GM21619 (cell line): ENCODE measurements at regions not wholly inside any gene's neighbourhood (a gene's known extent, or its start where the extent isn't known, plus 50 kb on each side); places are given as distances from the start of the nearest gene placed in this dataset.

Experiments
- ATAC-seq: cut with Tn5 transposase; IDR thresholded peaks from one replicate; pipeline ENCODE4 v1.9.1; 2021; ENCODE audit not compliant: unreplicated experiment

DNA sequence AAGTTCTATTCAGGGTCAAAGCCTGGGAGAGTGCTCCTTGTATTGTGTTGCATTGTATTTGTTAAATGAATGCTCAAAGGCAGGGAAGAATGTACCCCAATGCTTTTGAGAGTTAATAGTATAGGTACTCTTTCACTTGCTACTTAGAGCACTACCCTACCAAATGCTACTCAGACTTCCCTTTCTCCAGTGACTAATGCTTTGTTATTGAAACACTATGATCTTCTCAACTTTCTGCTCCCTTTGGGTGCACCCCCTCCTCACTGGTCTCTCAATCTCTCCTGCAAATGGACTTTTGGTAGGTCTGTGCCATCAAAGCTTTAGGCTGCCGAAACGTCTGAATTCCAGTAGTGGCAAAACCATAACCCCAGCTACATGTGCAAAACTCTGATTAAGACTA is 177.7 kb upstream of the AHR start:
- ATAC-seq, result no peak

DNA sequence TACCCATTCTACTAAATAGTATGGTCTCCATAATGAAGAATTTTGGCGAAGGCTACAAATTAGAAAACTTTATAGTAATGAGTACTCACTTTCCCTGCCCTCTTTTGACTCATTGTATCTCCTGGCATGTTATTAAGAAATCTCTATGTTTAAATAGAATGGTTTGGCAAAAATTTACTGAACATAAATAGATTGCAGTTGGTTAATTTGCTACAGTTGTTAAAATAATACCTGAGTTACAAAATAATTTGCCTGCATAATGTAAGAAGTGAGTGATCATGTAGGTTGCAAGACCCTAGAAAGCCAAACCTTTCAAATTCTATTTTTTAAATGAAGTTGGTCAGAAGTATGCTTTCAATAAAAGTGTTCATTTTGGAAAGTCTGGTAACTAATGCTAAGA is 176.8 kb upstream of the AHR start:
- no peak for ATAC-seq

DNA sequence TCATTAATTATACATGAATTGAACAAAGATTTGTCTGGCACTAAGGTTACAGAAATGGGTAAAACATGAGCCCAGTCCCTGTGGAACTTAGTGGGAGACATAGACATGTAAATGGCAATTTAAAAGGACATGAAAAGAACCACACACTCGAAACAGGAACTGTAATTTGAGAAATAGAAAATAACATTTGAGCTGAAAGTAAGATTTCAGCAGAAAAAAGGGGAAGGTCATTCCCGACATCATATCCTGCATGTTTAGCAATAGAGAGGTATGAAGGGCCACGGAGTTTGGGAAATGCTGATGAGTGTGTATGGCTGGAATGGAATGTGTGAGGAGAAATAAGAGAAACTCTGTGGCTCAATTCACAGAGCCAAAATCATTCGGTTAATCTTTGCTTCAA is 175.4 kb upstream of the AHR start:
- ATAC-seq, result peak; percentile 35

DNA sequence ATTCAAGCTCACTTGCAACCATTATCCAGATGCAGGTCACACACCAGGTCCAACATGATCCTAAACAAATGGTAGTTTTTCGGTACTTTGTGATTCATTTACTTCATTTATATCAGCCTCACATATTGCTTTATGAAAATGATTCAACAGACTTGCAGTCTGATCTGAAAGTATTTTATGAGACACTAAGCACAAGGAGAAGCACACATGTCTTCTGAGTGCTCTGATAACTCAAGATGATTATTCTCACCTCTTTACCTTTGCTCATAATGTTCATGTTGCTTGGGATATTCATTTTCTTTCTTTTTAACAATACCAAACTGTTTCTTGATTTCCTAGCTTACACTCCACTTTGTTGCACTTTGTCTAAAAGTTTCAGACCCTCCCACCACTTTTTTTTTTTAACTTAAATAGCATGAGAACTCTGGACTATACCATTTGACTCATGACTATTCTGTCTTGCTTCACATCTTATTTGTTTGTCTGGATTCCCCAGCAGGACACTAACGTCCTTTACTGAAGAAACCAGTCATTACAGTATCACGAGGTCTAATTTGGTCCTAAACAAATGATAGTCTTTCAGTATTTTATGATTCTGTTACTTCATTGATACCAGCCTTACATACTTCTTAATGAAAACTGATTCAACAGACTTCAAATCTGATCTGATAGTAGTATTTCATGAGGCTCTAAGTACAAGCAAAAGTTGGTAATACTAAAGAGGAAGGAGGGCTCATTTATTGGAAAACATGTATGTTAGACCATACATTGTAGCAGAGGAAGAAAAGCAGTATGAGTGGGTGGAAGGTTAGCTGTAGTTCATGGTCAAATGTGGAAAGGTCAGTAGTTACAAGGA is 171.8 kb upstream of the AHR start:
- peak; percentile 77 for ATAC-seq

DNA sequence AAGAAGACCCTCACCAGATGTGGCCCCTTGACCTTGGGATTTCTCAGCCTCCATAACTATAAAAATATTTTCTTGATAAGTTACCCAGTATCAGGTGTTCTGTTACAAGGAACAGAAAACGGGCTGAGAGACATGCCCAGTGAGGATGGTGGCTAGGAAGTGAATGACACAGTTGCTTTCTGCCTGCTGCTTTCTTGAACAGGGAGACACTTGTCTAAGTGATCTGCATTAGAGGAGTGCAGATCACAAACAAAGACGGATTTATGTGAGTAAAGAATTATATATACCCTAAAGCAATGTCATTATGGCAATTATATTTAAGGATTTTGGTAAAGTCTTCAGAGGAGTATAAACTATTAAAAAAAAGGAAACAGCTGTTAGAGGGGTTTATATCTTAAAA is 169.2 kb upstream of the AHR start:
- no peak for ATAC-seq

DNA sequence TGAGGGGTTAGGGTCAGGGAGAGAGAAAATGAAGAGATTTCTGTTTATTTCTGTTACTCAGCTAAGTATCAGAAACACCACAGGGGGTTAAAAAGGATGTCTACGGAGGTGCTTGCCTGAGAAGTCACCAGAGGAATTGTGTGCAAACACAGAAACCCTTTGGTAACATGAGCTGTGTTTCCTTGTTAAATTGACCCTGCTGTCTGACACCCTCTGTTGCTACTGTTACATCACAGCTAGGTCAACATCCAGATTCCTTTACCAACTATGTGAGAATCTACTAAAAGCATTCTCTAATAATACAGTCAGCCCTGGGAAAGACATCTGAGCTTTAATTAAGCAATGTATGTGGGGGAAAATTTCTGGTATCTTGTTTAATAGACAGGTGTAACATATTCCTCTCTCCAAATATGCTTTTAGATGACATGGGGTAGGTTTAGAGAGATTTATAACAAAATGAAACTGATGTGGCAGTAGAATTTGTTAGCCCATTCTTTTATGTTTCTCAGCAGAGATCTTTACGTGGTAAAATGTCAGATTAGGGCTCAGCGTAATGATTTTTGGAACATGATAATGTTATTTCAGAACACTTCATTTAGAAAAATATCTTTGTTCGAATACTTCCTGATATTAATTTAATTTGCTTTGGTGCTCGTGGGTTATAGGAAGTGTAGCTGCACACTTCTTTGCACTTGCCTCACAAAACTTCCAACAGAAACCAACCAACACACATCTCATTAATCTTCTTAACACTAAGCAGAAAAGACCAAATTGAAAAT is 168.0 kb upstream of the AHR start:
- ATAC-seq, result no peak

DNA sequence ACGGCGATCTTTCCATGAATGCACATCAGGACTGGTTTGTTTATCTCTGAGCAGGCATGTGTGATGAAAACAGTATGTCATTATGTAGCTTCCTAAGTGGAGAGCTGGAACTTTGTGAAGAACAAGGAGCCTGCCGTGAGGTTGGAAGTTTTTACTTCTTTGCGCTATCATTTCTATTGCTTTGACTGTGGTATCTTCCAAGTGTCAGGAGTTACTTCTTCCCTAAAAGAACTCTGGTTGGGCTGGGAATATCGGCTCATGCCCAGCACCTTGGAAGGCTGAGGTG is 167.4 kb upstream of the AHR start:
- ATAC-seq, result no peak

DNA sequence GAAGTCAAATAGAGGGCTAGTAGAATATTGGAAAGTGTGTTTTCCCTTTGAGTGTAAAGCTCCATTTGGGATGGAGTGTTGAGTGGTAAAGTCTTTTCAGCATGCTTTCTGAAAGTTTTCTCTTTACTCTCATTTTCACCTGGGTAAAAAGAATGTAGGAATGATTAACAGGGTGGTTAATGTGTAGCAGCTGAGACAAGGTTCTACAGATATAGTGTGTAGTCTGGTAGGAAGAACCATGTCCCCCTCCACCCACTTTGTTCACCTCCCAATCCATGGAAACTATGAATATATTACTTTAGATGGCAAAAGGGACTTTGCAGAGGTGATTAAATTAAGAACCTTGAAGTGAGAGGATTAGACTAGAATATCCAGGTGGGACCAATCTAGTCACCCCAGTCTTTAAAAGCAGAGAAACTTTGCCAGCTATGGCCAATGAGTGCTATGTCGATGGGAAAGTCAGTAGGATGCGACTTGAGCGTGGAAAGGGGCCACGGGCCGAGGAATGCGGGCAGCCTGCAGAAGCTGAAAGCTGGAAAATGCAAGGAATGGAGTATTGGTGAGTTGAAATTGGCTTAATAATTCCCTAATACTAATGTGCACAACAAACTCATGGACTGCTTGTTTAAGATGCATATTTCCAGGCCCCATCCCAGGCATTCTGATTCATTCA is 166.3 kb upstream of the AHR start:
- ATAC-seq, result peak; percentile 52

DNA sequence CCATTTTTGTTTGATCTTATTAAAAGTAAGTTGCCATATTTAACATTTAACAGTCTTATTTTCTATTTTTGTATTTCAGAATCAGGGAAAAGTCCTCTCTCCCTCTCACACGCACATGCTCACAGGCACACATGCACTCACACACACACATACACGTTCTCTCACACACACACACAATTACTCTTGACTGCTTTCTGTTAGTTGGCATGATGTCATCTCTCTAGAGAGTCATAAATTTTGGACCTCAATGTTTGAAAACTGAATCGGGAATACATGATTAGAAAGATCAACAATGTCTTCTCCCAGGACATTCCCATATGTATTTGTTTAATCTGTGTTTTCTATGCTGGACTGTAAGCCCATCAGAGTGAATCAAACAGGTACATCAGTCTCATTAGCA is 165.7 kb upstream of the AHR start:
- ATAC-seq, result no peak

DNA sequence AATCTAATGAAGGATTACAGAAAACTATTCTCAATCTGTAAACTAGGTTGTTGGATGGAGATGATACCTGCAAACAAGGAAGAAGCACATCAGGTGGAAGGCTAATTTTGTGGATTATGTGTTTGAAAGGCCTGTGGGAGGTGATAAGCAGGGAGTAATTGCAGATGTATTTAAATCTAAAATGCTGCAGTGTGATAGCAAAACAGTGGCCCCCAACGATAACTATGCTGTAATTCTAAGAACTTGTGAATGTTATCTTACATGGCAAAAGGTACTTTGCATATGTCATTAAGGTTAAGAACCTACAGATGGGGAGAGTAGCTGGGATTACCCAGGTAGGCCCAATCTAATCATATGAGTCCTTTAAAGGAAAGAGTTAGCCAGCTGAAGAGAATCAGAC is 164.5 kb upstream of the AHR start:
- no peak for ATAC-seq

DNA sequence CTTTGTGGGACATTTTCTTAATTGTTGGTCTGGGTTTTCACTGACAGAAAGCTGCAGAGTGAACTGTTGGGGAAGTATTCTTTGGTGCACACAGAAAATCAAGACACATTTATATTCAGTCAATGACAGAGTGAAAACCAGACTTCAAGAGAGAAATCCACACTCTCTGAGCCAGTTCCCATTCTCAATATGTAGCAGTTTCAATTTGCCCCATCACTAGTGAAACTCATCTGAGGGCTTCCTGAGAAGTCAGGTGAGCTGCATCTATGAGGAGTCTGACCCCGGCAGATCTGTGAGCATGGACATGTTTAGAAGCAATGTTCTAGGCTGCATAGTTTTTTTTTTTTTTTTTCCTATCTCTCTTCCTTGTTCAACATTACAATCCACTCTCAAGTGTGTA is 163.7 kb upstream of the AHR start:
- ATAC-seq, result peak; percentile 85

DNA sequence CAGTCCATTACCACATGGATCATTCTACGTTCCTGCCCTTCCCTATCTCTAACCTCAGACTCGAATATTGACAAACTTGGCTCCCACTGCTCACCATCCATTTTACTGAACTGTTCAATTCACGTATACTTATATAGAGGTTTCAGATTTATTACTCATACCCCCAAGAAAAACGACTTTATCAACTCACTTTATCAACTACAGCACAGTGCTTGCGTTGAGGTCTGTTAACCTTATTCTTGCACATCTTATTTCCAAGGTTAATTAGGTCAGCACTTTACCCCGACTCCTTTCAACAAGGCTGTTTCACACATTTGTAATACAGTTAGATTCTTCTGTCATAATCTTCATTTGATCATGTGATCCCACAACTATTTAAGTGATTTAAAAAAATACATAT is 162.3 kb upstream of the AHR start:
- no peak for ATAC-seq

DNA sequence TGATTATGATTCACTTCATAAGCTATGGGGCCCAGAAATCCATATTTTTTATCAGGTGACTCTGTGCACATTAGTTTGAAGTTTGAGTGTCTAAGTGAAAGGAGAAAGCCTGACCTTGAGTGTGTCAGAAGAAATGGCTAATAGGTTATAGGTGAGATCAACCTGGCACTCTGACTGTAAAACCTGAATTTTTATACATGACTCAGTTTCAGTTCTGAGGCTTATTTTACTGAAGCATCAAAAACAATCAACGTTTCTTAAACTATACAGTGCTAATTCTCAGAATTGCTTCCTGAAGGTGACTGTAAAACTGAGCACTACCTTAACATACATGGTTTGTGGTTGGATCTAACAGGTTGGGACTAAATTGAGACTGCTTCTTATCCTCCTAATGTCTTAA is 159.4 kb upstream of the AHR start:
- no peak for ATAC-seq

DNA sequence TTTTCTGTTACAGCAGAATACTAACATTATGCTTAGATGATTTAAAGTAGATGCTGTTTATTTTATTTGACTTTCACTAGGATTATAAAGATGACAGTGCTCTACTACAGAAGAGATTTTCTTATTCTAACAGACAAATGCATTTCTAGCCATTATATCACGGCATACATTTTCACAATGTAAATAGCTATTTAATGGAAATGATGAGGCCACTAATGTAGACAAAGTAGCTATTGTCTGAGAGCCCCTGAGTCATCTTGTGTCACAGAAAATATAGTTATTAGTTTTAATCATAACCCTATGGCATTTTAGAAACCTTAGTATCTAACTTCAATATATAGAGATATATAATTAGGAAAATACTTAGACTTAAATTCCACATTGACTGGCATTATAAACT is 158.0 kb upstream of the AHR start:
- no peak for ATAC-seq

DNA sequence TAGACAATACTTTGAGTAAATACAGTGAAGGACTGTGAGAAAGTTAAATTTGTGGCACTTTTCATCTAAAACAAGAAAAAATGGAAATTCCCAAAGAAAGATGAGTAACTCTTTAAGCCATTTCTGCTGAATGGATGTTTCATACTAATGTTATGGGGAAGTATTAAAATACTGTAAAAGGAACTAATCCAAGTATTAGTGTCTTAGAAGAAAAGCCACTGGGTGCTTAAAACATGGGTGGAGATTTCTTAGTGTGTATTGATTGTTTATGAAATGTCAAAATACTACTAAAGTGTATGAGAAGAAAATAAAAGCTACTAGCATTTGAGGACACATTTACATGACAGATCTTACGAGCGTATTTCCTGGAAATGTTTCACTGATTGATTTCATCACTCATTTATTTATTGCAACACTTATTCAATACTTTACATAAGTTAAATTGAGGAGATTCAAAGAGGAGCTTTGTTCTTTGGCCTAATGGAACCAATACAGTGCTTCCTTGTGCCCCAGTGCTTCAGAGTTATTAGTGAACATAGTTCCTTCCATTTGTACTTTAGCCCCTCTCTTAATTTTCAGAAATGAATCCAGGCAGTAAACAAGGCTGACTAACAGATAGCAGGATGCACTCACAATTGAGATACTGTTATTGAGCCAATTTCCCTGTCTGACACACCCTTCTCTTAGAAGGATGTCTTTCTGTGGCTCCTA is 155.5 kb upstream of the AHR start:
- no peak for ATAC-seq

DNA sequence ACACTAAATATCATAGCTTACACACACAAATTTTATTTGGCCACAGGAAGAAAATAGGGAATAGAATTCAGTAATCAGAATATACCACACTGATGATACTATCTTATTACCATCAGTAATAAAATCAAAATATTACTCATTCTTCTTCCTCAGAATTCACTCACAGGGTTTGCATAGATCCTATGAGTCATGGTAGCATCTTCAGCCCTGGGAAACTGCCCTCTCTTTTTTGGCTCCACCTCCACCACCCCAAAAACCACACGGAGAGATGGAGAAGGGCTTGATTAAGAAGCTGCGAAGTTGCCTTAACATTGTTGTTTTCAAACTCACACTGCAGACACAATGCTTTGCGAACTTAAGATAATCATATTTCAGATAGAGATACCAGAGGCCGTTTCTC is 154.1 kb upstream of the AHR start:
- ATAC-seq, result no peak

DNA sequence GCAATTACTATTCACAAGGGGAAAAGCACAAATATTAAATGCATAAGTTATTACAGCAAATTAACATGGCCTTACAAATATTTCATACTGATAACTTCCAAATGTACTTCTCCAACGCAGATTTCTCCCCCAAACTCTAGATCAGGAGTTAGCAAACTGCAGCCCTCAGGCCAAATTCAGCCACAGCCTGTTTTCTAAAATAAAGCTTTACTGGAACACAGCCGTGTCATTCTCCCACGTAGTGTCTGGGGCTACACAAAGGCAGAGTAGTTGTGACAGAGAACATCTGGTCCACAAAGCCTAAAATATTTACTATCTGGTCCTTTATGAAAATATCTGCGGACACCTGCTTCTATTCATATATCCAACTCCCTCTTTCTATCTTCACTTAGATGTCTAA is 151.8 kb upstream of the AHR start:
- no peak for ATAC-seq

DNA sequence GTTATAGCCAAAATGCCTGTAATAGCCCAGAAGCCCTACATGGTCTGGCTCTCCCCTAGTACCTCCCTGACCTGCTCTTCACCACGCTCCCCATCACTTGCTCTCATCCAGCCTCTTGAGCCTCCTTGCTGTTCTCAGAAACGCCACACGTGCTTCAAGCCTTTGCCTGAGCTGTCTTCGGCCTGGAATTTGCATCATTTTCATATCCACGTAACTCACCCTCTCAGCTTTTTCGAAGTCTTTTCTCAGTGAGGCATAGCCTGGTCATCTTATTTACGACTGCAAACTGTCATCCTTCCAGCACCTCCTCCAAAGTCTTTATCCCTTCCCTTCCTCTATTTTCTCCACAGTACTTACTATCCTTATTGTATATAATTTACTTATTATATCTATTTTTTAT is 151.0 kb upstream of the AHR start:
- no peak for ATAC-seq

DNA sequence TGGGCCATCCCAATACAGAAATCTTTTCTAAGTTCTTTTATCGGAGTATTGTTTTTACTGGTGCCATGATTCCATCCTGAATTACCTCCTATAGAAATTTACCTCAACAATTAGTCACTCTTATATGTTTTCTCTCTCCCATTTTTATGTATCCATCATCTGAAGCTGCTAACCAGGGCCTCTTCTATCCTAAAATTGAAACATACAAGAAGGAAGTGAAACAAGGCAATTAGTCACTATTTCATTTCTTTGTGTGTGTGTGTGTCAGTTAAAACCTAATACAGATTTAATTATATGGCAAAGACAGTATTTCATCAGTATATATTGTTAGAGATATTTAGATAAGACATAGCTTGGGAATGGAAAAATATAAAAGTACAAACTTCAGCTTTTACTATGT is 148.4 kb upstream of the AHR start:
- ATAC-seq, result peak; percentile 60

DNA sequence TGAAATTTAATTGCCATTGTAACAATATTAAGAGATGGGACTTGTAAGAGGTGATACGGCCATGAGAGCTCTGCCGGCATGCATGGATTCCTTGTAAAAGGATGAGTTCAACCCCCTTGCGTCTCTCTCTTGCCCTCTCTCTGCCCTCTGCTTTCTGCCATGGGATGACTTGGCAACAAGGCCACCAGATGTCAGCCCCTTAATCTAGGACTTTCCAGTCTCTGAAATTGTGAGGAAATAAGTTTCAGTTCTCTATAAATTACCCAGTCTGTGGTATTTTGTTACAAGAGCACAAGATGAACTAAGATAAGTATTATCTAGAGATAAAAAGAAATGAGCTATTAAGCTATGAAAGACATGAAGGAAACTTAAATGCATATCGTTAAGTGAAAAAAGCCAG is 145.7 kb upstream of the AHR start:
- peak; percentile 42 for ATAC-seq

DNA sequence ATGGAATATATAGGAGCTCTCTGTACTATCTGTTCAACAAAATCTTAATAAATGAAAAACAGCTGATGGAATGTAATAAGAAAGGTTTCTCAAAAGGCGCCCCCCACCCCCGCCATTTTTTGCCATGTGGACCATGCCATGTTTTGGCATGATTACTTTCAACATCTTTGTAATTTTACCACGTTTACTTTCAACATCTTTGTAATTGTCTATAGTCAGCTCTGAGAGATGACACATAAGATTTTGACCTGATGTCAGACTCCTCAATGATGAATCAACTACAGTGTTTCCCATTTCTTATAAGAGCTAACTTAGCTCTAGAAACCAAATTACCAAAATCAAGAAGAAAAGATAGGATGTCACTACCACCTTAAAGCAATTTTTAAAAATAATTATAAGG is 144.9 kb upstream of the AHR start:
- no peak for ATAC-seq

DNA sequence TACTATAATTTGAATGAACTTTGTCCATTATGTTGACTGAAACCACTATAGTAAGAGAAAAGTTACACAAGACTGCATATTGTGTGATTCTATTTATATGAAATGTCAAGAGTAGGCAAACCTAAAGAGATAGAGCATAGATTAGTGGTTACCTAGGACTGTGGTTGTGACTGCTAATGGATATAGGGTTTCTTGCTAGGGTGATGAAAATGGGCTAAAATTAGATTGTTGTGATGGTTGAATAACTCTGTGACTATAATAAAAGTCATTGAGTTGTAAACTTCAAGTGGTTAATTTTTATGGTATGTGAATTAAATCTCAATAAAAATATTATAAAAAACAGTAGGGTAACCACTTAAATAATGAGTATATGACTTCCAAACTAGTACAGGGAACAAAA is 142.9 kb upstream of the AHR start:
- ATAC-seq, result no peak
